ENCODE measurements at regions not wholly inside any gene's neighbourhood (a gene's known extent, or its start where the extent isn't known, plus 50 kb on each side); places are given as distances from the start of the nearest gene placed in this dataset.

GRCh38 chr5:123752552-123753179 lies 240.7 kb downstream of the CSNK1G3 start:
- Histone ChIP-seq H4K20me1 (replicated peaks; ENCODE audit: control insufficient read depth, insufficient read depth, low read length) (no peaks in the 10 kb centered on the region), H3K27me3 (ENCODE audit: control insufficient read depth in 2 of 2, insufficient read depth in 2 of 2, low read length in 2 of 2) (no peaks in the 10 kb centered on the region), H3K9me3 (replicated peaks; ENCODE audit: control insufficient read depth, insufficient read depth, low read depth, low read length) (no peaks in the 10 kb centered on the region), H3K4me2 (ENCODE audit: insufficient read depth, low read length) (no peak overlapping the region), H3K27ac (ENCODE audit: extremely low read depth, low read depth, low read length) (no peak overlapping the region), H3K9me1 (ENCODE audit: control insufficient read depth, insufficient read depth, low read length) (no peaks in the 10 kb centered on the region), H3K79me2 (ENCODE audit: control insufficient read depth, insufficient read depth, low read length) (no peaks in the 10 kb centered on the region), H3K36me3 (ENCODE audit: control insufficient read depth, insufficient read depth, low read length) (no peaks in the 10 kb centered on the region), H3K4me3 (no peak overlapping the region), H3K9ac (ENCODE audit: insufficient read depth in 1 of 2, low read depth in 2 of 2, low read length in 2 of 2) (no peak overlapping the region), H3K4me1 (replicated peaks in 1 of 2; ENCODE audit: control insufficient read depth in 2 of 2, insufficient read depth in 2 of 2, low read length in 2 of 2) (no peaks in the 10 kb centered on the region), H2AFZ (ENCODE audit: low read depth, low read length) (no peak overlapping the region)
- FAIRE-seq (no peak), ATAC-seq (no peak), DNase-seq (ENCODE audit: extremely low read depth in 1 of 4, low spot score in 3 of 4) (no peak)
- 0% methylated on average over 5 of the region's 5 CpGs for WGBS (ENCODE audit: insufficient coverage, low coverage, missing lambda C conversion rate)
- ChIA-PET POLR2A (no interaction called here), CTCF (ENCODE audit: low intra/inter-chr PET ratio) (no interaction called here)
- no TSS peak for BruUV-seq (replicated peaks)
- intact Hi-C loops (cut with micrococcal nuclease), result no loop called here
- no peak for TF ChIP-seq ZNF282 (CRISPR knock-in tag; IDR thresholded peaks at IDR 0.05)
- in situ Hi-C loops (cut with MboI), result no loop called here

- BruUV-seq (replicated peaks), result no TSS peak
- in situ Hi-C loops (cut with MboI) (no loop called here), intact Hi-C loops (cut with micrococcal nuclease) (no loop called here)
- Histone ChIP-seq H2AFZ (ENCODE audit: low read depth, low read length) (no peak overlapping the region), H3K79me2 (ENCODE audit: control insufficient read depth, insufficient read depth, low read length) (no peaks in the 10 kb centered on the region), H4K20me1 (replicated peaks; ENCODE audit: control insufficient read depth, insufficient read depth, low read length) (no peaks in the 10 kb centered on the region), H3K36me3 (ENCODE audit: control insufficient read depth, insufficient read depth, low read length) (no peaks in the 10 kb centered on the region), H3K9me1 (ENCODE audit: control insufficient read depth, insufficient read depth, low read length) (no peaks in the 10 kb centered on the region), H3K4me1 (replicated peaks in 1 of 2; ENCODE audit: control insufficient read depth in 2 of 2, insufficient read depth in 2 of 2, low read length in 2 of 2) (no peaks in the 10 kb centered on the region), H3K27me3 (ENCODE audit: control insufficient read depth in 2 of 2, insufficient read depth in 2 of 2, low read length in 2 of 2) (no peaks in the 10 kb centered on the region), H3K9ac (ENCODE audit: insufficient read depth in 1 of 2, low read depth in 2 of 2, low read length in 2 of 2) (no peak overlapping the region), H3K9me3 (replicated peaks; ENCODE audit: control insufficient read depth, insufficient read depth, low read depth, low read length) (no peaks in the 10 kb centered on the region), H3K27ac (ENCODE audit: extremely low read depth, low read depth, low read length) (no peak overlapping the region), H3K4me2 (ENCODE audit: insufficient read depth, low read length) (no peak overlapping the region), H3K4me3 (no peak overlapping the region)
- ChIA-PET CTCF (ENCODE audit: low intra/inter-chr PET ratio) (no interaction called here), POLR2A (no interaction called here)
- DNase-seq (ENCODE audit: extremely low read depth in 1 of 4, low spot score in 3 of 4) (no peak), FAIRE-seq (no peak), ATAC-seq (no peak)
- WGBS (ENCODE audit: insufficient coverage, low coverage, missing lambda C conversion rate), result 0% methylated on average over 3 of the region's 3 CpGs
- TF ChIP-seq ZNF512 (tag; IDR thresholded peaks at IDR 0.05) (no peak), OTX1 (CRISPR knock-in tag; IDR thresholded peaks at IDR 0.05) (no peak), KDM2B (CRISPR knock-in tag; IDR thresholded peaks at IDR 0.05) (no peak), ZNF280A (IDR thresholded peaks at IDR 0.05; ENCODE audit: low read depth, partially characterized antibody) (no peak), ZBTB17 (CRISPR knock-in tag; IDR thresholded peaks at IDR 0.05) (no peak), ELF2 (CRISPR knock-in tag; IDR thresholded peaks at IDR 0.05) (no peak), SOX6 (IDR thresholded peaks at IDR 0.05) (no peak), ZNF217 (CRISPR knock-in tag; IDR thresholded peaks at IDR 0.05) (no peak), HOXB6 (CRISPR knock-in tag; IDR thresholded peaks at IDR 0.05; ENCODE audit: borderline replicate concordance) (no peak), POLR2AphosphoS5 (IDR thresholded peaks at IDR 0.05; ENCODE audit: control insufficient read depth, insufficient read depth, low read depth, low read length) (no peak), PRMT5 (CRISPR knock-in tag; IDR thresholded peaks at IDR 0.05) (no peak), MLLT1 (IDR thresholded peaks at IDR 0.05) (no peak), L3MBTL2 (IDR thresholded peaks at IDR 0.05) (no peak)
These were observed 239.7 kb downstream of the CSNK1G3 start for GRCh38 chr5:123751670-123752069.

All from K562 (cell line).